SH-SY5Y (cell line): ENCODE measurements at regions not wholly inside any gene's neighbourhood (a gene's known extent, or its start where the extent isn't known, plus 50 kb on each side); places are given as distances from the start of the nearest gene placed in this dataset.

ENCODE experiments used
- GATA2 ChIP-seq: IDR thresholded peaks from 2 replicates; pipeline ENCODE4 v1.6.1; 2011; ENCODE audit warnings: mild to moderate bottlenecking, low read depth, low read length
- GATA3 ChIP-seq: IDR thresholded peaks from 2 replicates; pipeline ENCODE4 v1.6.1; 2011; ENCODE audit warnings: low read depth, mild to moderate bottlenecking, low read length, moderate library complexity

DNA sequence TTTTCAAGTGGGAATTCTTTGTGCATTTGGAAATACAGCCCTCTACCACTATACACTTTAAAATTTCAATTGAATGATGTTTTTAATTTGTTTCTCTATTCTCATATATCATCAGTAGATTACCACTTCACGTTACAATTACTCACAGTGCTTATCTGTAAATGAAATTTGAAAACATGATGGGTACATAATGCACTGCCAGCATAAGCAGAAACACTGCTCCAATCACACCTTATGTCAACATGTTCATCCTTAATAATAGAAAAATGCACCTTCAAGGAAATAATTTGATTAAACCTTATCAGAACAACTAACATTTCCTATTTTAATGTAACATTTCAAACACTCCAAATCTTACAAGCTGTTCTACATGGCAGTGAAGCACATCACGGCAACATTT, 718.4 kb downstream of the GBE1 start:
- TF ChIP-seq GATA2, result no peak
- TF ChIP-seq GATA3, result no peak
